ENCODE measurements at regions not wholly inside any gene's neighbourhood (a gene's known extent, or its start where the extent isn't known, plus 50 kb on each side); places are given as distances from the start of the nearest gene placed in this dataset.
"Not testable (repeated sequence)": the region's sequence is repeated elsewhere in the genome, so short reads cannot be mapped to it uniquely, and the experiment has no call there.

DNA sequence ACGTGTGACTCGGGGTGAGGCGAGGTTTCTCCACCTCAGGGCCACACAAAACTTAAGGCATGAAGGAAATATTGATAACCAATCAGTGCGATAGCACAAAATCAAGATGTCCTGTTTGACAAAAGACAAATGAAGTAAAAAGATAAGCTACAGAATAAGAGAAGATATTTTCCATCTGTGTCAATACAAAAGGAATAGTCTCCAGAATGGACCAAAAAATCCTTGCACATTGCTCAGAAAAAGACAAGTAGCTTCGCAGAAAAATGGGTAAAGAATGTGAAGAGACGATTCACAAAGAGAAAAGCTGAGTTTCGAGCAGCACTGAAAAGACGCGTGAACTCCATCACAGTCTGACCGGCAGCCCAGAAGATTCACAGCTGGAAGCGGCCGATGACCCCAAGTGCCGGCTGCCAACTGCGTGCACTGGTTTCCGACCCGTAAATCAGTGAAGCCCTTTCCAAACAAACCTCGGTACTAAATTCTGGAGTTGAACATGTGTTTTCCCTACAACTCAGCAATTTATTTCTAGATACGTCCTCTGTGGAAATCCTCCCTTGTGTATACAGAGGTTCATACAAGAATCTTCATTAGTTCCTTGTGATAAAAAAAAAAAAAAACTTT, 308.4 kb downstream of the BRD1 start:
- DNase-seq = no peak

DNA sequence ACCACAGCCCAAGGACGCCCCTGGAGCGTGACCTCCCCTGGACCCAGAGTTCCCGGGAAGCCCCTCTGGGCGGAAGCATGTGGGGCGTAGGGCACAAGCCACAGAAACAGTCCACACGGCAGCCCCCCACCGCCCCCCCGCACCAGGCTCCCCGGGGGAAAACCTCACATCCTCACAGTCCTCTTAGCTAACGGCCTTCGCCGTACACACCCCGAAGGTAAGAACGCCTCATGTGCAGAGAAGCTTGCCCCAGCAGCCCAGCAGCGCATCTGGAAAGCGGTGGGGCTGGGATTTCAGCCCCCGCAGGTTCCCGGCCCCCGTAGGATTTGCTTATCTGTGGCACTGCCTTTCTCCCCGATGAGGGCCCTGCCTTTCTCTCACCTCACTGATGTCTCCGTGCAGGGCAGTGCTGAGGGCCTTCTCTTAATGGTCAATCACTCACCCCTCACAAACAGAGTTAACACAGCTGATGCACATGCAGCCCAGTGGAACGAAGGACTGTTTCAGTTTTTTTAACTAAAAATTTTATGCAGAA, 309.2 kb downstream of the BRD1 start:
- DNase-seq = no peak

DNA sequence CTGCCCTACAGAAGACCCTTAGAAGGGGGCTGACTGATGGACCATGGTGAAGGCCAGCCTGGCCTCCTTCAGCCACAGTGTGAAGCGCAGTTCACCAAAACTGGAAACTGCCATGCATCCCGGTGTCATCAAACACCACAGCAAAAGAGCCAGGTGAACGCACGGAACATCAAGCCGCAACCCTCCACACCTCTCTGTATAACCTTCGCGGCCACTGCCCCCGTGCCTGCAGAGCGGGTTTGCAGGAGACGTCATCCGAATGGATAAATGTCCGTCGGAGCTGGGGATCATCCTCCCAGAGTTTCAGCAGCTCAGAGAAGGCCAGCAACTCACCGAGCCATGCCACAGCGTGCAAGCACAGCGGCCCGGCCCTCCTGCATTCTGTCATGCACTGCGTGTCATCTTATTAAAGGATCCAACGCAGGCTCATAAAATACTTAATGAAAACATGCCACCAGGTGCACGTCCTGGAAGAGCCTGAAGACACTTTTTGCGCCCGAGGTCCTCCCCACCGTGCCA, 309.9 kb downstream of the BRD1 start:
- DNase-seq = no peak

DNA sequence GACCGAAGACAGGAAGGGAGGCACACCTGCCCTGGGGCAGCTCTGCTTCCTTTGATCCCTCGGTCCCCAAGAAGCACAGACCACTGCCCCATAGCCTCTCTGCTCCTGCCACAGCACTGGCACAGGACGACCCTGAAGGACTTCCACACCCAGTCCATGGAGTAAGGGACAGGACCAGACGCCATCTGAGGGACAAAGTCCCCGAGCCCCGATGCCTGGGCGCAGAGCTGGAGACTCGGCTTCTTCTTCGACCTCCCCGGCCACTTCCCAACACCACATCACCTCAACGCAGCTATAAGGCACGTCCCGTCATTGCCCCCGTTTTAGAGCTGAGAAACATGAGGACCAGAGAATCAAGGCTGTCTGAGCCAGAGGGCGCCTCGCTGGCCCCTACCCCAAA, 310.5 kb downstream of the BRD1 start:
- DNase-seq = no peak

DNA sequence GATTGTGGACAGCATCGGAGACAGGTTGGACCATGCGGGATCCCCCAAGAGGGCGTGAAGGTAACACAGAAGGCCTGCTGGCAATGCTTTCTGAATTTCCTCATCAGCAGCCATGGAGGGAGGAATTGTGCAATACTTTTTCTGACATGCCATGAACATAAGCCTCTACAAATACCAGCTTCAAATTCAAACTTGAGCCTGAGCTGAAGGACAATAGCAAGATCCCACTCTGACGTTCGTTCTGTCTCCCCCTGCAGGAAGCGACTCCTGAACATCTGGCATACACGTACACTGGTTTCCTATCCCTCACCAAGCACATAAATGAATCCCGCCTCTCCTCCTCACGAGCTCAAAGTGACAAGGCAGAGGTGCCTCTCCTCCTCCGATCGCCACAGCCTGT, 312.2 kb downstream of the BRD1 start:
- no peak for DNase-seq

DNA sequence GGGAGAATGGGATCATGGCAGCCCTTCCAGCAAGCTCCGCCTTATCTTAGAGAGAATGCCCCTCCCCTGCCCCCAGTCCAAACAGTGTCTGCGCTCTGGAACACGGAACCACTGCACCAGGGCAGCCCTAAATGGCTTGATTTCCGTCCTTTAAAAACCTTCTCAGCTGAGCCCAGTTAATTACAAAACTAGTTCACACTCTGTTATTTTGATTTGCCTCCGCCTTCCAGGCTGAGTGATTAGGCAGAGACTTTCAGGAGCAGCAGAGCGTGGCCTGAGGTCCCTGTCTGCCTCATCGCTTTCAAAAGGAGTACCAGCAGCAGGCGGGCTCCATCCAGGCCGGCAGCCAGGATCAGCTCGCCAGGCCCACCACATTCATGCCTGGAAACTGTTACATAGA, 313.0 kb downstream of the BRD1 start:
- DNase-seq = no peak

DNA sequence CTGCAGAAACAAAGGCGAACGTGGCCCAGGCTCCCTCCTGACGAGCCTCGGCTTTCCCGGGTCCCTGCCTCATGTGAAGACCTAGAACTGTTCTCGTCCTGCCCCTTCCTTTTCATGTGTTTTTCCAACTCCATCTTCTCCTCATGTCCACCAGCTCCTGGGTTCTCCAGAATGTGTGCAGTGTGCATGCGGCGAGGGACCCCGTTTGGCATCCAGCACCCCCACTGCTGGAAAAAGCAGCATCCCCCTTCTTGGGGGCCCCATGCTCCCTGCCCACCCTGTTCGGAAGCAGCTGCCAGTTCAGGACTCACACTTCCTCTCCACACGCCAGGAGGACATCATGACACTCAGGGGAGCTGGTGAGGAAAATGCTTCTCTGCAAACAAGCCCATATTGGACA, 313.5 kb downstream of the BRD1 start:
- DNase-seq = no peak

DNA sequence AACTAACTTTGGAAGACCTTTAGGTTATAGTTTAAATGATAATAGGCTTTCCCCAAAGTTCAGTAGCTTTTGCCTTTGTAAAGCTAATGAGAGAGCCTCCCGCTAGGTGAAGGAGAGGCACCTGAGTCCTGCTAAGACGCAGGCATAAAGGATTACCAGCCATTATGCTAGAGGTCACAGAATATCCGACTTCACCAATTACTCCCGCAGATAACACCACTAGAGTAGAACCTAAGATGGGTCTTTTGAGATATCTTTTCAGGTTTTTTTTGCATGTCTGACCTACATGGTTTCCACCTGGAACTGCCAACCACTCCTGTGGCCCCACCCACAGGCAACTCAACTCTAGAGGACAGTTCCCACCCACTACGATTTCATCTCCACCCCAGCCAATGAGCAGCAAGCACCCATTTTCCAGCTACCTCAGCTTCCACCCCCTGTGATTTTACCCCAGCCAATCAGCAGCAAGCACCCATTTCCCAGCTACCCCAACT, 314.3 kb downstream of the BRD1 start:
- DNase-seq = no peak

DNA sequence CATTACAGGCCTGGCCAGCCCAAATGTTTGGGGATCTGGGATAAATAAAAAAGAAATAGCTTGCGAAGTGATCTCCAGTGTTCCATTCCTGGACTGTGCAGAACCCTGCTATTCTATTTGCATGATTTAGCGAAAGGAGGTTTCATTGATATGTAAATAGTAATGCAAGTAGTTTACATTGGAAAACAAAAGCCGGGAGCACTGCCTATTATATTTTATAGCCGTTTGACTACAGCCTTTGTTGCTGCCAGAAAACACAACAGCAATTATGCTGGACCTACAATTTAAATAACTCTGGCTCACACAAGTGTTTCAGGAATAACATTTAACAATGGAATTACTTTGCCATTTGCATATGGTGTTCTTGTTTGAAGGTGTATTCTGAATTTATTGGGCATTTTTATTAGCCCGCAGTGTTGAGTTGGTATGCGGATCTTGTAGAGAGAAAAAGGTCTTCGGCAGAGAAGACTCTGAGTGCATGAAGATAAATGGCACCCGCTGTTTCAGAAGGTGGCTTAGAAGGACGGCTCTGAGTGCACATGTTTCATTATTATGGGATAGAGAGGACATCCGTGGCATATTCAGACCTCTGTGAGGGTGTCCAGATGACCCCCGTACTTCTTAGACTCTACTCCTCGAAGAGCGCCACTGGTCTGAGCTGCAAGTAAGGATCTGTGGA, 315.0 kb downstream of the BRD1 start:
- DNase-seq = no peak

DNA sequence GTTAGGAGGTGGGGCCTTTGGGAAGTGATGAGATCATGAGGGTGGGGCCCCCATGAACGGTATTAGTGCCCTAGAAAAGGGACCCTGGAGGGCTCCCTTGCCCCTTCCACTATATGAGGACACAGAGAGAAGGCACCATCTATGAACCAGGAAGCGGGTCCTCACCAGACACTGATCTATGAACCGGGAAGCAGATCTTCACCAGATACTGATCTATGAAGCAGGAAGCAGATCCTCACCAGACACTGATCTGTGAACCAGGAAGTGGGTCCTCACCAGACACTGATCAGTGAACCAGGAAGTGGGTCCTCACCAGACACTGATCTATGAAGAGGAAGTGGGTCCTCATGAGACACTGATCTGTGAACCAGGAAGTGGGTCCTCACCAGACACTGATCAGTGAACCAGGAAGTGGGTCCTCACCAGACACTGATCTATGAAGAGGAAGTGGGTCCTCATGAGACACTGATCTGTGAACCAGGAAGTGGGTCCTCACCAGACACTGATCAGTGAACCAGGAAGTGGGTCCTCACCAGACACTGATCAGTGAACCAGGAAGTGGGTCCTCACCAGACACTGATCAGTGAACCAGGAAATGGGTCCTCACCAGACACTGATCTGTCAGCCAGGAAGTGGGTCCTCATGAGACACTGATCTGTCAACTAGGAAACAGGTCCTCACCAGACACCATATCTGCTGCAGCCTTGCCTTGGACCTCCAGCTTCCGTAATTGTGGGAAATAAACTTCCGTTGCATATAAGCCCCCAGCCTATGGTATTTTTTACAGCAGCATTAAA, 316.1 kb downstream of the BRD1 start:
- DNase-seq = not testable (repeated sequence)

DNA sequence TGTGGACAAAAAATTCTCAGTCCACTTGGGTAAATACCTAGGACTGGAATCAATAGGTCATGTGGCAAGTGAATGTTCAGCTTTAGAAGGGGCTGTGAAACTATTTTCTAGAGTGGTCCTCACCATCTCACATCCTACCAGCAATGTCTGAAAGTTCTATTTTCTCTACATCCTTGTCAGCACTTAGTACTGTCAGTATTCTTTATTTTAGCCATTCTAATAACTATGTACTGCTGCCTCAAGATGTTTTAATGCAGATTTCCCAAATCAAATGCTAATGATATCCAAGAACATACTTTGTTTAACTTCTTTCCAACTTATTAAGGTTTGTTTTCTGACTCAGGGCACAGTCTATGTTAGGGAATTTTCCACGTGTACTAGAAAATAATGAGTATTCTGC, 317.0 kb downstream of the BRD1 start:
- no peak for DNase-seq

DNA sequence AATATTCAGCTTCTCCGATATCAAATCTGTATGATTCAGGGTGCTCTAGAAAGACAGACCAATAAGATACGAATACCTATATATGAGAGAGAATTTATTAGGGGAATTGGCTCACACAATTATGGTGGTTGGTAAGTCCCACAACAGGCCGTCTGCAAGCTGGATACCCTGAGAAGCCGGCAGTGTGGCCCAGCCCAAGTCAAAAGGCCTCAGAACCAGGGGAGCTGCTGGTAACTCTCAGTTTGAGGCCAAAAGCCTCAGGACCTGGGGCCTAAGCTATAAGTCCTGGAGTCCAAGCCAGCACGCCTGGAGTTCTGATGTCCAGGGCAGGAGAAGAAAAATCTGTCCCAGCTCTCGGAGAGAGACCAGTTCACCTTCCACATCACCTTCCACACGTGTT, 318.7 kb downstream of the BRD1 start:
- DNase-seq = no peak

DNA sequence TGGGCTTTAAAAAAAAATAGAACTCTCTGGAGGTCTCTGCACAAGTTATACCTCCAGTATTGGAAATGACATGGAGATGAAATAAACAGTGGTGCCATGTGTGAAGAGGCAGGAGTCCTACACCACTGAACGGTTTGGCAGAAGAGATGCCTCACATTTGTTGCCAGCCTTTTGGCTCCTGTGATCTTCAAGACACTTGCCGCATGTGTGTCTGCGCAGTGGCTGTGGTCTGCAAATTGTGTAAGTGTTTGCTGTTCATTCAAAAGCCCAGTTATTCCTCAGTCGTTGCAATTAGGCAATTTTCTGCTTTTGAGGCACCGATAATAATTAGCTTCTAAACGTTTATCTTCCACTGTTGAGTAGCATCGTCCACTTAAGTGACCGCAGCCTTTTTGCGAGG, 319.1 kb downstream of the BRD1 start:
- DNase-seq = no peak

DNA sequence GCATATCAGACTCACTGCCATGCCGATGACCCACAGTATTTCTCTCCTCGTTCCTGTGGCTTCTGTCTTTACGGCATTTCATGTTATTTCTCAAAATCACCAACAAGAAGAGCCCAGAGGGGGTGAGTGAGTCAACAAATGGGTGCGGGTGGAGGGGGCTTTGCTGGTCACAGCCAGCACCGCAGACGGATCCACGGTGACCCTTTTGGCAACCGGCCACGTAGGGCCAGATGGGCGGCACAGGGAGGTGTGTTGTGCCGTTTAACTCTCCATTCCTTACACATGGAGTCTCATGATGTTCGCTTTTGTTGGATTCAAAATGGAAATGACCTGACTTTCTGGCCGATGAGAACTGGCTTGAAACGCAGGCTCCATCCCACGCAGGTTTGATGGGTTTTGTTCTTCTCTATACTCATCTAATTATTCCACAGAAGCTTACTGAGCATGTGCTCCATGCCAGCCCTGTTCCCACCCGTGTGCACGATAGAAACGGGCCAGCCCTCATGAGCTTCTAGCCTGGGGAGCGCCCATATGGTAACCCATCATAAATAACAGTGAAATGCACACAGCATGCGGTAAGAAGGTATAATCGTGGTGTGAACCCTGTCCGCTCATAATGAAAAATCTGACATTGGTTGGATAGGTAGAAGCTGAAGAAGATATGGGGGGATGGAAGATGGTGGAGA, 319.9 kb downstream of the BRD1 start:
- no peak for DNase-seq

DNA sequence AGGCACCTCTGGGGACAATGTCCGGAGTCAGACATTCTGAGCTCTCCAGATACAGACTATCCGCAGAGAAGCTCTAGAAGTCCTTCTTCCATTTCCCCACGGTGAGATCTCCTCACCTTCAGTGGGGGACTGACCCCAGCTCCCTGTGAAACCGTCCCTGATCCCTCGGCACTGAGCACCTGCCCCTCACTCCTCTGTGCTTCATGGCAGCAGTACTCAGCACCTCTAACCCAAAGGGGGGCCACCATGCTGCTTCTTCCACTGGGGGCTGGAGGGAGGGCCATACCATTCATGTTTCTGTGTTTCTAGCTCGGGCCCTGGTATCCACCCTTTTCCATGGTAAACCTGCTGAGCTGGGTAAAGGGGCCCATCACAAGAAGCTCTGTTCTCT, 321.7 kb downstream of the BRD1 start:
- DNase-seq = no peak

DNA sequence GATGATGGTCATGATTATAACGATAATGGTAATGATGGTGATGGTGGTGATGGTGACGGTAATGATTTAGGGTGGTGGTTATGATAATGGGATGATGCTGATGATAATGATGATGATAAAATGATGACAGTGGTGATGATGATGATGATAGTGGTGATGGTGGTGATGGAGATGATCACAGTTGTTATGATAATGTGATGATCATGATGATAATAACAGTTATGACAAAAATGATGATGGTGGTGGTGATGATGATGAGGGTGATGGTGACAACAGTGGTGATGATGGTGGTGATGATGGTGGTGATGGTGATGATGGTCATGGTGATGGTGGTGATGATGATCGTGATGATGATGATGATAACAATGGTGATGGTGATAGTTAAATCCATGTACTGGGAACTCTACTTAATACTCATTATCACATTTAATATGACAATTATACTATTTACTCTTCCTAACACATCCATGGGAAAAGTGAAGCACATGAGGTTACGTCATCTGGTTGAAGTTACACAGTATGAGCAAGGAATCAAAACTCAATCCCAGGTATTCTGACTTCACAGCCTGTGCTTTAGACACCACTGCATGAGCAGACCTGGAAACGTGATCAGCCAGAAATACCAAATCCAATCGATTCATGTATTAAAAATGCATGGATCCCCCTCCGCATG, 322.2 kb downstream of the BRD1 start:
- no peak for DNase-seq

DNA sequence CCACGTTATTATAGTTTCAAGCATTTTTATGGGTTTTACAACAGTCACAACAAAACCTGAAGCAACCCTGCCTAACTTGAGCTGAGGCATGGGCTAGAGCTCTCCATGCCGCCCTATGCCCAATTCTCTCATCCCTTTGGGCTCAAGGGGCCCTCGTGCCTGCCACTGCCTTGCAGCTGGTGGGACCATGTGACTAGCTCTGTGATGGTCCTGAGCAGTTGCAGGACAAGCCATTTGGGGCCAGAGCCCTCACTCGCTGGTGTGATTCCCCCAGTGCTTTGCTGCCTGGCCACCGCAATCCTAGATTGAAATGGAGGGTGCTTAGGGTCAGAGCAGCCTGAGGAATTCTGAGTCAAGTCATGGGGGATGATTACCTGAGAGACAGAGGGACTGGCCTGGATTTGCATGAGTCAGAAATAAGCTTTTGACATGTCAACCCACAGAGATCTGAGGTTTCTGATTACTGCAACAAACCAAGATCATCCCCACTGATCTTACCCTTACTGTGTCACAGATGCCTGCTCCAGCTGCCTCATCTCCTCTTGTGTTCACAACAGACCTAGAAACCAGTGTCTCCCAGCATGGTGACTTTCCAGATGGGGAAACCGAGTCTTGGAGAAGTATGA, 323.7 kb downstream of the BRD1 start:
- DNase-seq = no peak

DNA sequence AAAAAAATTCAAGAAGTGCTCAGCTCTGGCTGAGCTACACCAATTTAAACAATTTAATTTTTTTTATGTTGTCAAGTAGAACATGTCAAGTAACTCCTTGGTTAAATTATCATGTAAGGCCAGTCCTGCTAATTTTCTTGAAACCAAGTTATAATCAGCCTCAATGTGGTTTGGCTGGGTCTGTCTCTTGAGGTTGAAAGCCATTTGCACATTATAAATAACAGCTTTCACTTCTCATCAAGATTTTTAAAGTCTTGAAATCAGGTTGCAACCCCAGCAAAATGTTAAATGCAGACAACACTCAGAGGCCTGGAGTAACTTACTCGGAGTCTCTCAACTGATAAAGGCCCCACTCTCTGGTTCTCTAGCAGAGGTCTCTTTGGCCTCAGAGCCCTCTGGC, 324.4 kb downstream of the BRD1 start:
- DNase-seq = no peak

DNA sequence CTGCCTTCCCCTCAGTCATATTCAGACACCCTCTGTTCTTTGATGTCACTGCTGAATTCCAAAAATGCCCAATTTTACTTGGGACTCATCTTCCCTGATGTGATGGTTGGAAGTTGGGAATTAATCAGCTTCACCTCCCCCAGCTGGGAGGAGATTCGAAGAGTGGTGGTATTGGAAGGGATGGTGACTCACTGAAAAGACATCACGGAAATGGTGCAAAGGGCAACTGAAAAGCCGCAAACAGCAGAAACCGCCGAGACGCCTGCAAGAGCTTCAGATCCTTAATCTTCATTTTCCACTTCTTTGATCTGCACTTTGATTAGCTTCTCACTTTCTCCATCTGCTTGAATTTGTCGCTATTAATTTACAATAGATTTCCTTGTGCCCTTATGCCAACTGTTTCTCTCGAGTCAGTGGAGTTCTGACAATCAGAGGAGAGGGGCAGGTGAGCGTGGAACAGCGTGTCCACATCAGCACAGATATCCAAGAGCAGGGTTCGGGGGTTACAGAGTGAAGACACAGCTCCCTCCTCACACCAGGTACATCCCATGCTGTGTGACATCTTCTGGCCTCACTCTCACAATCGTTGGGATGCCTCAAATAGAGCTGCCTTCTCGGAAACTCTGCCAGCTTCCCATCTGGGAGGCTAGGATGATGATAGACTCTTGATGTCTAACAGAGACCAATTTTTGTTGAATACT, 325.4 kb downstream of the BRD1 start:
- DNase-seq = no peak

DNA sequence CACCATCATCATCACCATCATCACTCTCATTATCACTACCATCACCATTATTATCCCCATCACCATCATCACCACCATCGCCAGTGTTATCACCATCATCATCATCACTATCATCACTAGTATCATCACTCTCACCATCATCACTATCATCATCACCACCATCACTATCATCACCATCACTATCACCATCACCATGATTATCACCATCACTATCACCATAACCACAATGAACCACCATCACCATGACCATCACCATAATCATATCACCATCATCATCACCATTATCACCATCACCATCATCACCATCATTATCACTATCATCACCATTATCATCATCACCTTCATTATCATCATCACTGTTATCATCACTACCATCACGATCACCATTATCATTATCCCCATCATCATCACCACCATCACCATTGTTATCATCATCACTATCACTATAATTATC, 326.7 kb downstream of the BRD1 start:
- no peak for DNase-seq

DNA sequence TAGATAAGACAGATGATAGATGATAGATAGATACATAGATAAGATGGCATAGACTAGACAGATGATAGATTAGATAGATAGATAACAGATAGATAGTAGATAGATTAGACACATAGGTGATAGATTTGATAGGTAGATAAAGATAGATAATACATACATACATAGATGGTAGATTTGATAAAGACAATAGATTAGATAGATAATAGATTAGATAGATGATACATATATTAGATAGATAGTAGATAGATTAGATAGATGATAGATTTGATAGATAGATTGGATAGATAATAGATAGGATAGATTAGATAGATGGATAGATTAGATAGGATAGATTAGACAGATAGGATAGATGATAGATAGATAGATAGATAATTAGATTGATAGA, 327.6 kb downstream of the BRD1 start:
- DNase-seq = no peak
